Mucosa of rectum (tissue), 2 donors: ENCODE measurements at regions not wholly inside any gene's neighbourhood (a gene's known extent, or its start where the extent isn't known, plus 50 kb on each side); places are given as distances from the start of the nearest gene placed in this dataset.
"Not testable (repeated sequence)": the region's sequence is repeated elsewhere in the genome, so short reads cannot be mapped to it uniquely, and the experiment has no call there.

ENCODE experiments used
- H3K27ac ChIP-seq, 2 donors: one replicate each; pipeline ENCODE4 v1.7.0; 2013; ENCODE audit warnings: inconsistent platforms in 2 of 2, low read depth in 2 of 2, low read length in 2 of 2
- H3K27me3 ChIP-seq, 2 donors: one replicate each; pipeline ENCODE4 v1.7.0; 2013; ENCODE audit warnings: low read length in 2 of 2; ENCODE audit not compliant: control insufficient read depth in 2 of 2, insufficient read depth in 2 of 2
- H3K36me3 ChIP-seq, 2 donors: one replicate each; pipeline ENCODE4 v1.7.0; 2013; ENCODE audit warnings: low read length in 2 of 2; ENCODE audit not compliant: control insufficient read depth in 2 of 2, insufficient read depth in 2 of 2
- H3K4me1 ChIP-seq, 2 donors: one replicate each; pipeline ENCODE4 v1.7.0; 2013; ENCODE audit warnings: low read length in 2 of 2, mild to moderate bottlenecking in 1 of 2; ENCODE audit not compliant: control insufficient read depth in 2 of 2, insufficient read depth in 2 of 2
- H3K4me3 ChIP-seq, 2 donors: one replicate each; pipeline ENCODE4 v1.7.0; 2013; ENCODE audit warnings: low read length in 2 of 2
- H3K9ac ChIP-seq, 2 donors: one replicate each; pipeline ENCODE4 v1.7.0; 2013; ENCODE audit warnings: low read length in 2 of 2, low read depth in 1 of 2, mild to moderate bottlenecking in 1 of 2
- H3K9me3 ChIP-seq, 2 donors: one replicate each; pipeline ENCODE4 v1.7.0; 2013; ENCODE audit warnings: low read length in 2 of 2; ENCODE audit not compliant: control insufficient read depth in 2 of 2
- donor health status: healthy.
- donor health status: Normal muscosa, but diverticular disease.

GRCh38 chr3:30454636-30455035, 151.8 kb upstream of the TGFBR2 start:
- Histone ChIP-seq H3K4me1 (no peaks in the 10 kb centered on the region), H3K27ac (no peak overlapping the region), H3K9ac (no peak overlapping the region), H3K4me3 (no peak overlapping the region), H3K36me3 (no peaks in the 10 kb centered on the region), H3K27me3 (no peaks in the 10 kb centered on the region), H3K9me3 (no peaks in the 10 kb centered on the region)

DNA sequence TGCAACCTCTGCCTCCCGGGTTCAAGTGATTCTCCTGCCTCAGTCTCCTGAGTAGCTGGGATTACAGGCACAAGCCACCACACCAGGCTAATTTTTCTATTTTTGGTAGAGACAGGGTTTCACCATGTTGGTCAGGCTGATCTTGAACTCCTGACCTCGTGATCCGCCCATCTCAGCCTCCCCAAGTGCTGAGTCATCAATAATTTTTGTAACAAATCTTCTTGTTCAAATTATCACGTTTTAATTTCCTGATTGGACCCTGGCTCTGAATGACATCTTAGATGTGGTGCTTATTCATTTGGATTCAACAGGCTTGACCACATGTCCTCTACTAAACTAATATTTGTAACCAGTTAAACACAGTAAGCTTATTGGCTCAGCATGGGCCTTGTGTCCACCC, 151.3 kb upstream of the TGFBR2 start:
- not testable (repeated sequence) for H3K27ac ChIP-seq, H3K27me3 ChIP-seq, H3K9ac ChIP-seq, H3K4me1 ChIP-seq, H3K36me3 ChIP-seq, H3K4me3 ChIP-seq, H3K9me3 ChIP-seq

DNA sequence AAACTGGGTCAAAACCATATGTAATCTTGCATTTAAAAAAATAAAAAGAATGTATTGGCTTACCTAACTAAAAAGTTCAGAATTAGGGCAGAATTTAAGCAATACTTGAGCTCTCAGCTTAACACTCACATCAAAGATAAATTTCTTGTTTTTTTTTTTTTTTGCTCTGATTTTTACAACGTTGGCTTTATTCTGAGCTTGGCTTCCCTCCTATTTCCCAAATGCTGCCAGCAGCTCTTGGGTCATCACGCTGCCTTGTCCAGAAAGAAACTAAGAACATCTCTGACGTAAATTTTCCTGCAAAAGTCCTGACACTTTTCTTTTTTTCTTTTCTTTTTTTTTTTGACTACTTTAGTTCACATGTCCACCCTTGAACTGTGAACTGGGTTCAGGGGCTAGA, 150.6 kb upstream of the TGFBR2 start:
- Histone ChIP-seq H3K9ac (no peak overlapping the region), H3K4me3 (no peak overlapping the region), H3K9me3 (no peaks in the 10 kb centered on the region), H3K27me3 (no peaks in the 10 kb centered on the region), H3K4me1 (no peaks in the 10 kb centered on the region), H3K36me3 (no peaks in the 10 kb centered on the region), H3K27ac (no peak overlapping the region)

DNA sequence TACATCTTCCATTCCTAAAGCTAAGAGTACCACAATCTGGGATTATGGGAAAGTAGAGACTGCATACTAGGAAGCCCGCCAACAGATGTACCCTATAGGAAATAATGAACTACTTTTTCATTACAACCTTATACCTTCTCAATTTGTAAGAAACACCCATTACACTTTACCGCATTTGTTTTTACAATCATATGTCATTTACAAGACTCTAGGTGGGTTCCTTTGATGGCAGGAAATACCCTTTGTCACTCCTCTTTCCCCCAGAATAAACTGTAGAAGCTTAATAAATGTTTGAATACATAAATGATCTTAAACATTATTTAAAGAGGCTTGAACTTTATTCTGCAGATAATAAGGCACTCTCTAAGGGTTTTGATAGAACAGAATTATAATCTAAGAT, 150.1 kb upstream of the TGFBR2 start:
- H3K9ac ChIP-seq, result no peak overlapping the region
- no peaks in the 10 kb centered on the region for H3K9me3 ChIP-seq
- no peak overlapping the region for H3K4me3 ChIP-seq
- no peak overlapping the region for H3K27ac ChIP-seq
- H3K4me1 ChIP-seq, result no peaks in the 10 kb centered on the region
- H3K36me3 ChIP-seq, result no peaks in the 10 kb centered on the region
- no peaks in the 10 kb centered on the region for H3K27me3 ChIP-seq

GRCh38 chr3:30457081-30457480, 149.3 kb upstream of the TGFBR2 start:
- Histone ChIP-seq H3K36me3 (no peaks in the 10 kb centered on the region), H3K4me1 (no peaks in the 10 kb centered on the region), H3K9ac (no peak overlapping the region), H3K27me3 (no peaks in the 10 kb centered on the region), H3K27ac (no peak overlapping the region), H3K9me3 (no peaks in the 10 kb centered on the region), H3K4me3 (no peak overlapping the region)

GRCh38 chr3:30457726-30458125, 148.7 kb upstream of the TGFBR2 start:
- Histone ChIP-seq H3K9ac (no peak overlapping the region), H3K4me3 (no peak overlapping the region), H3K27ac (no peak overlapping the region), H3K27me3 (no peaks in the 10 kb centered on the region), H3K9me3 (no peaks in the 10 kb centered on the region), H3K36me3 (no peaks in the 10 kb centered on the region), H3K4me1 (no peaks in the 10 kb centered on the region)

- H3K27me3 ChIP-seq, result no peaks in the 10 kb centered on the region
- no peak overlapping the region for H3K4me3 ChIP-seq
- no peaks in the 10 kb centered on the region for H3K4me1 ChIP-seq
- no peak overlapping the region for H3K9ac ChIP-seq
- H3K36me3 ChIP-seq, result no peaks in the 10 kb centered on the region
- H3K9me3 ChIP-seq, result no peaks in the 10 kb centered on the region
- H3K27ac ChIP-seq, result no peak overlapping the region
These were observed 147.8 kb upstream of the TGFBR2 start for GRCh38 chr3:30458376-30459171.

- H3K4me3 ChIP-seq, result no peak overlapping the region
- no peak overlapping the region for H3K9ac ChIP-seq
- H3K36me3 ChIP-seq, result no peaks in the 10 kb centered on the region
- H3K27me3 ChIP-seq, result no peaks in the 10 kb centered on the region
- H3K4me1 ChIP-seq, result no peaks in the 10 kb centered on the region
- H3K27ac ChIP-seq, result no peak overlapping the region
- H3K9me3 ChIP-seq, result no peaks in the 10 kb centered on the region
These were observed 145.1 kb upstream of the TGFBR2 start for GRCh38 chr3:30461311-30461710.

DNA sequence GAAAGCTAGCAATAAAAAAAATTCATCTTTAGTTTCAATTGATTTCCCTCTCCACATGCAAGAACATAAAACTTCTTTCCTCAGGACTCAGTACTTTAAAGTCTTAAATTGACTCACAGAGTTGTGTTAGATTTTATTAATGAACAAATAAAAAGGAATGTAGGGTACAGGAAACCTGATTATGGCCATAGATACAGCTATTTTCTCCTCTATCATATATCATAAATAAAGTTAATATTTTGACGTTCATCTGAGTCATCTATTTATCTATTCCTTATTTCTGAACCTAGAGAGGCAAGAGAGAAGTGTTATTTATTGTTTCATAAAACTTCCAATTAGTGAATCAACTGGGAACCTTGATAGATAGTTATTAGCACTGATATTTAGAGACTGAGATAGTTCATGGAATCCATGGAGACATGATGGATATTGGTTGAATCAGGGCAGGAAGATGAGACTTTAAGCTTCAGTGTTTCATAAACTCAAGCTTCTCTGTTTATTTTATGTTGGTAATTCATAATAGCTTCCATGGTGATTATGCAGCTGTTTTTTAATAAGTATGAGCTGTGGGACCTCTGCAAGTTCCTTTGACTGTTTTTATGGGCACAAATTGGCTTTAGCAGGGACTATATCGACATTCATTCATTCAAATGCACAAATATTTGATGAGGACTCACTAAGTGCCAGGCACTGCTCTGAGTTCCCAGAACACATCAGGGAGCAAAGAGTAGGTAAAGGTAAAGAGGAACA, 143.5 kb upstream of the TGFBR2 start:
- H3K27ac ChIP-seq, result no peak overlapping the region
- no peak overlapping the region for H3K9ac ChIP-seq
- H3K9me3 ChIP-seq, result no peaks in the 10 kb centered on the region
- H3K36me3 ChIP-seq, result no peaks in the 10 kb centered on the region
- no peak overlapping the region for H3K4me3 ChIP-seq
- no peaks in the 10 kb centered on the region for H3K27me3 ChIP-seq
- no peaks in the 10 kb centered on the region for H3K4me1 ChIP-seq

- H3K27ac ChIP-seq, result no peak overlapping the region
- H3K36me3 ChIP-seq, result no peaks in the 10 kb centered on the region
These were observed 142.0 kb upstream of the TGFBR2 start for GRCh38 chr3:30464381-30464780.

More at GRCh38 chr3:30464381-30464780, 142.0 kb upstream of the TGFBR2 start:
- H3K4me3 ChIP-seq, result no peak overlapping the region
- no peaks in the 10 kb centered on the region for H3K9me3 ChIP-seq
- no peaks in the 10 kb centered on the region for H3K27me3 ChIP-seq
- no peaks in the 10 kb centered on the region for H3K4me1 ChIP-seq
- H3K9ac ChIP-seq, result no peak overlapping the region
